Astrocyte of the cerebellum (primary cell): ENCODE measurements at regions not wholly inside any gene's neighbourhood (a gene's known extent, or its start where the extent isn't known, plus 50 kb on each side); places are given as distances from the start of the nearest gene placed in this dataset.

ENCODE experiments used
- DNase-seq: peaks from one replicate; pipeline ENCODE4 v3.0.0-alpha.2; 2011; ENCODE audit warnings: low read depth
- H3K4me3 ChIP-seq: 2 replicates; pipeline ENCODE4 v1.5.1; 2011; ENCODE audit warnings: mild to moderate bottlenecking, low read depth, low read length, moderate library complexity
- CTCF ChIP-seq: IDR thresholded peaks from 2 replicates; pipeline ENCODE4 v1.5.1; 2012; ENCODE audit warnings: low read length, low read depth, moderate library complexity, mild to moderate bottlenecking; ENCODE audit errors: missing control alignments
- in situ Hi-C: cut with HindIII; loops from 2 replicates; pipeline ENCODE4 v1.10.0; 2017; ENCODE audit warnings: low sequenced_read_pairs

- H3K4me3 ChIP-seq, result no peak overlapping the region
- no peak for DNase-seq
- in situ Hi-C loops, result no loop called here
- no peak for TF ChIP-seq CTCF
These were observed 130.9 kb upstream of the ARHGAP28 start for GRCh38 chr18:6598657-6599056.

- no peak for TF ChIP-seq CTCF
- no peak overlapping the region for H3K4me3 ChIP-seq
- in situ Hi-C loops, result no loop called here
- no peak for DNase-seq
These were observed 128.8 kb upstream of the ARHGAP28 start for GRCh38 chr18:6600667-6601167.

GRCh38 chr18:6601241-6601640 lies 128.3 kb upstream of the ARHGAP28 start:
- DNase-seq, result no peak
- TF ChIP-seq CTCF, result no peak
- no peak overlapping the region for H3K4me3 ChIP-seq
- in situ Hi-C loops, result no loop called here

- H3K4me3 ChIP-seq, result no peak overlapping the region
- in situ Hi-C loops, result no loop called here
- no peak for DNase-seq
- no peak for TF ChIP-seq CTCF
These were observed 127.2 kb upstream of the ARHGAP28 start for GRCh38 chr18:6602365-6602764.

GRCh38 chr18:6604573-6604941 lies 125.0 kb upstream of the ARHGAP28 start:
- DNase-seq, result no peak
- in situ Hi-C loops, result no loop called here
- no peak overlapping the region for H3K4me3 ChIP-seq
- no peak for TF ChIP-seq CTCF

GRCh38 chr18:6605115-6605869 lies 124.2 kb upstream of the ARHGAP28 start:
- TF ChIP-seq CTCF, result no peak
- no peak for DNase-seq
- no peak overlapping the region for H3K4me3 ChIP-seq
- in situ Hi-C loops, result no loop called here
